HG03095 (cell line): ENCODE measurements at regions not wholly inside any gene's neighbourhood (a gene's known extent, or its start where the extent isn't known, plus 50 kb on each side); places are given as distances from the start of the nearest gene placed in this dataset.

ENCODE experiments used
- ATAC-seq: cut with Tn5 transposase; IDR thresholded peaks from one replicate; pipeline ENCODE4 v1.9.1; 2021; ENCODE audit warnings: moderate library complexity; ENCODE audit not compliant: unreplicated experiment

- no peak for ATAC-seq
These were observed 459.7 kb downstream of the TBL1XR1 start for GRCh38 chr3:176737480-176738110.

DNA sequence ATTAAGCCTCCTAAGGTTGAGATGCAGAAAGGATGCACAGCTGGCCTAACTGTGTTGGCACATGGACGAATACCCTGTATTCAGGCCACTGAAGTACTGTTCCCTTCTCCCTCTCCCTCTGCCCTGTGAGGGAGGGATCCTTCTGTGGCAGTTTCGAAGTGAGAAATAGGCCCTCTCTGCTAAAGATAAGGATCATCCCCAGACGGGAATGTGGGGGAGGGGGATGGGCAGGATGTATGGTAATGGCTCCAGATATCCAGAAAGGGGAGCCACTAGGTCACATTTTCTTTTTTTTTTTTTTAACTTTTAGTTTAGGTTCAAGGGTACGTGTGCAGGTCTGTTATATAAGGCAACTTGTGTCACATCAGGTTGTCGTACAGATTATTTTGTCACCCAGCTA is 463.1 kb downstream of the TBL1XR1 start:
- no peak for ATAC-seq

DNA sequence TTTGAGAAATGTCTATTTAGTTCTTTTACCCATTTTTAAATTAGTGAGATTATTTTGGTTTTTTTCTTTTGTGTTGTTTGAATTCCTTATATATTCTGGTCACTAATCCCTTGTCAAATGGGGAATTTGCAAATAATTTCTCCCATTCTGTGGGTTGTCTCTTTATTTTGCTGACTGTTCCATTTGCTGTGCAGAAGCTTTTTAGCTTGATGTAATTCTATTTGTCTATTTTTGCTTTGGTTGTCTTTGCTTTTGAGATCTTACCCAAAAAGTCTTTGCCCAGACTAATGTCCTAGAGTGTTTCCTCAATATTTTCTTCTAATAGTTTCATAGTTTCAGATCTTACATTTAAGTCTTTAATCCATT is 472.9 kb downstream of the TBL1XR1 start:
- no peak for ATAC-seq

GRCh38 chr3:176723758-176724393 is 473.4 kb downstream of the TBL1XR1 start:
- no peak for ATAC-seq

DNA sequence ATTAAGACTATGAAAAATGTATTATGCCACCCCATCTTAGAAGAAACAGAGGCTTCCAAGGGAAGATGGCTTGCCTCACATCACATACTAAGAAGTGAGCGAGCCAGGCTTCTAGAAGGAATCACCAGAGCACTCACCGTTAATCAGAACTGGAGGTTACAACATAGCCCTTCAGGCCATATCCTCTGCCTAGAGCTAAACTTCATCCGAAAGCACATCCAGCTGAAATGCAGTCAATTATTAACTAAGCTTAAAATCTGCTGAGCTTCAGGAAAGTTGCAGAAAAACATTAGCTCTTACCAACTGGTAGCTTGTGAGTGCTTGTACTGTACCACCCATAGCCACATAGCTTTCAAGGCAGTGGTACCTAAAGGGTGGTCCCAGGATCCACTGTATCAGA is 483.2 kb downstream of the TBL1XR1 start:
- no peak for ATAC-seq

GRCh38 chr3:176712191-176712590 is 485.1 kb downstream of the TBL1XR1 start:
- no peak for ATAC-seq

DNA sequence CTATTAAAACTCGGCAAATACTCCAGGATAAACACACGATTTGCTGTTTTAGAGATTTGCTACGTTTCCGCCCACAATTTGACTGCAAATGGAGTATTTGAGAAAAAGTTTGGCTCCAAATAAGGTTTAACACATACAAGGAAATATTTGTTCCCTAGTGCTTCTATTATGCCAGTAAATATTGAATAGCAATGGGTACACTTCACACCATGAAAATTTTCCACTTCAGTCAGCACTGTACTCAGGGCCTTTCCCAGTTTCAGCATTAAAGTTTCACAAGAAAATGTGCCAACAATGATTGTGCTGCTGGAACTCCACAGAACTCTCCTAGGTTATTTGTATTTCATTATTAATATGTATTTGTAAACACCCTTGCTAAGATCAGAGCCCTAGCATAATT is 498.0 kb downstream of the TBL1XR1 start:
- ATAC-seq: no peak

DNA sequence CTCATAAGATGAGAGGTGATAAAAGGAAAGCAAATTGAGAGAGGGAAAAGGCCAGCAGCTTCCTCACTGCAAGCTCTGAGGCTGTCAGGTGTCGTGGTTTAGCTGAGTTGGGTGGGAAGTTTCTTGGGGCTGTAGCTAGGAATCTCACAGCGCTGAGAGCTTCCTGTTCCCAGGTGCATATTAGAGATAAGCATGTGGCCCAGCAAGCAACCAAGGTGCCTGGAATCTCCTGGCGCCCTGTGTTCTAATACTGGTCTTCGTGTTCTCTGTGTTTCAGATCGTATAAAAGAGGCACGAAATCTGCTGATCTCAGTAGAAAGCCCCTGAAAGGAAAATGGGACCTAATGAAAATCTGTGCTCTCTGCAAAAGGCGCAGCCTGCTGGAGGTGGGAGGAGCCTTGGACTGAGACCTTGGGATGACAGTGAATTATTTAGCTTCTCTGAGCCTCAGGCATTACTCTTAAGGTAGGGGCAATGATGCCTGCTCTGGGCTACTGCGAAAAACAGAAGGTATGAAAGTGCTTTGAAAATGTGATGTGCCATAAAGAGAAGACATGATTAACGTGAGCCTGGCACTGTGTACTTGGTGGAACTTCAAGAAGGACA is 499.9 kb downstream of the TBL1XR1 start:
- ATAC-seq: no peak

DNA sequence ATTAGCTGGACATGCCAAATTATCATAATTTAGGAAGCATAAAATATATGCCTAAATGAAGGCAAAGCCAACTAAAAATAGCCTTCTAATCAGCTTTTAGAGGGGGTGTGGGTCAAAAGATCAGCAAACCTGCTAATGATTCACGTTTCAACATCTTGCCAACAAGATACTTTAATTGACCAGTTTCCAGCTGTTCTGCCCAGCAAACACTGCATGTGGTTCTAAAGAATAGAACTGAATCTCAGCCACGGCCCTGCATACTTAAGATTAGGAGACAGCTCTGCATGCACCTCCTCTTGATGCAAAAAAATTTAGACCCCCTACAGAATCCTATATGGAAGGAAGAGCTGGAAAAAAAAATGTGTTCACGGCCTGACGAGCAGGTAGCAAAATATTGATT is 500.5 kb downstream of the TBL1XR1 start:
- no peak for ATAC-seq

DNA sequence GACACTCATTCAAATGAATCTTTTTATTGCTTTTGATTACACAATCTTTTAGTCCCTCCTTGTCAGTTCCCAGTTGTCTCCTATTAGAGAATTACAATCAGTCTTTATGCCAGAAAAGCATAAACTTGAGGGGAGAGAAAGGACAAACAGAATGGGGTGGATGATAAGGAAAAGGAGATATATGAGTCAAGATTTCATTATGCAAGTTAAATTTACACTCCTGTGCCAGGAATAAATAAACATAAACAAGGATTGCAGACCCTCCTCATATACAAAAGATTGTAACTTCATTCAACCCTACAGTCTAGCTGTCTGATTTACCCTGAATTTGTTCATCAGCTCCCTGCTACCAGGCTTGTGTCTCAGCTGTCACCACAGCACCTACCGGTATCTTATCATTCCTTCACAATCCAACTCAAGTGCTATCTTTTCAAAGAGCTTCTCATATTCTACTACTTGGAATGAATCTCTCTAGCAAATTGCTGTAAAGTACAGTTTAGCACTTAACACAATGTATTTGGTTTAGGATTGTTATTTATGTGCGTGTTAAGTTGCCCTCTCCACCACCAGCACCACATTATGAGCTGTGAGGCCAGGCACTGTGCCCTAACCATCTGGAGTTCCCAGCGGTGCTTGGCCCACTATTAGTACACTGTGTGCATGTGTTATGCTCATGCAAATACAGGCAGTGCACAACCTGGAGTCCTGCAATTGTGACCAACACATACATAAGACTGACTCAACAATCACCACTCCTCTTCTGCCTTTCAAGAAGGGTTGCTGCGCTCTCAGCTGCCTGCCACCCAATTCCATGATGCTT is 504.1 kb downstream of the TBL1XR1 start:
- no peak for ATAC-seq

- no peak for ATAC-seq
These were observed 504.9 kb downstream of the TBL1XR1 start for GRCh38 chr3:176692199-176692965.

DNA sequence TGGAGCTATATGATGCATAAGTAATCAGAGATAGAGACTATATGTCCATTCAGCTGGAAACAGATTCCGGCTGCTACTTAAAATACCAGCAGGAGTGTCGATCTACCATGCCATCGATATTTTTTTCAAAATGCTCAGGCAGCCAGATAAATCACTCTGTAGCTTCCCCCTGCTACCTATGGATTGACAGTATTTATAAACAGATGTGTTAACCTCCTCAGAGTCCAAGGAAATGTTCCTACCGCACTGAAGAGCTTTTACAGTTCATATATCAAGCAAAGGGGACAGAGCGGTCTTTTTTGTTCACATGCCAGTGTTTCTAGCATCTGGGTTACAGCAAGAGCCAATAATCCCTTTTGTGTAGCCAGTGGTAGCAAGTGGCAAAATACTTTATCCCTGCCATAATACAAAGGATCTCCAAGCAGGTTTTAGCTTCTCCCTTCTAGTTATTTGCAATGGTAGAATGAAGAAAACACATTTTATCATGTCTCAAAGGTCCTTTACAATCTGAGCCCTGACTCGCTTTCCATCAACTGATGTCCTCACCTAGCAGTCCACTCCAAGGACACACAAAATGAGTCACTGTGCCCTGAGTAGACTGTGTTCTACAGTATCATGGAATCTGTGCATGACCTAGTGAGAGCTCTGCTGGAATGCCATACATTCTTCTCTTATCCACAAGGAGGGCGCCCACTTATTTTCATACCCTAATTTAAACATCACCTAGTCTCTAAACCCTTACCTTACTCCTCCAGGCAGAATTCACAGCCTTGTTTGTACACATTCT is 507.0 kb downstream of the TBL1XR1 start:
- no peak for ATAC-seq

DNA sequence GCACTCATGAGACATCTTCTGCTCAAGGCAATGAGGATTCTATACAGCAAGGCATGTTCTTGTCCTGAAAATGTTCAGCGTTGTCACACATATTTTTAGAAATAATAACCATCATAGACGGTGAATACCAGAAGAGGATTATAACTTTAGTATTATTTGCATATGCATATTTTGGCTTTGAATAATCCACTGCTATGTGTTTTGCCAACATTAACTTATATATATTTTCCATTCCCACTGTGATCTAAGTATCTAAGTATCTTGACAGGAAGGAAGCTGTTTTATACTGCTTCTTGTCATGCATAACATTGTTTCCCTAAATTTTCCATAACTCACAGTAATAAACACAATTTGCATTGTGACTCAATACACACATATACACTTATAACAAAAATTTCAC is 509.5 kb downstream of the TBL1XR1 start:
- no peak for ATAC-seq

DNA sequence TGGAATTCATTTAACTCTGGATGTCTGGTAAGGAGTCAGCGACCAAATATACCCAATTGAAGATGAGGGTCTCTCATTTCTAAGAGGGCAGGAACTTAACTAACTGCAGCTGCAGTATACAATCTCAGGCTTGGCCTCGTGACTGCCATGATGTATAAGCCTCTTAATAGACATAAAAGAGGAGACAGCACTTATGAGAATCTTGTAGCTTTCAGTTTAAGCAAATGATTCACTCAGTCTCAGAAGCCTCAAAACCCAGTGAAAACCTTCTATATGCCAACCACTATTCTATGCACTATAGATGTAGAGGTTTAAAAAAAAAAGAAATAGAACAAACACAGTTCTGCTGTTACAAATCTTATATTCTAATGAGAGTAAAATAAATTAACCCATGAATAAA is 513.9 kb downstream of the TBL1XR1 start:
- no peak for ATAC-seq

GRCh38 chr3:176663837-176664831 is 533.1 kb downstream of the TBL1XR1 start:
- ATAC-seq: no peak

- no peak for ATAC-seq
These were observed 533.9 kb downstream of the TBL1XR1 start for GRCh38 chr3:176663387-176663786.

GRCh38 chr3:176661432-176661964 is 535.8 kb downstream of the TBL1XR1 start:
- ATAC-seq: no peak

DNA sequence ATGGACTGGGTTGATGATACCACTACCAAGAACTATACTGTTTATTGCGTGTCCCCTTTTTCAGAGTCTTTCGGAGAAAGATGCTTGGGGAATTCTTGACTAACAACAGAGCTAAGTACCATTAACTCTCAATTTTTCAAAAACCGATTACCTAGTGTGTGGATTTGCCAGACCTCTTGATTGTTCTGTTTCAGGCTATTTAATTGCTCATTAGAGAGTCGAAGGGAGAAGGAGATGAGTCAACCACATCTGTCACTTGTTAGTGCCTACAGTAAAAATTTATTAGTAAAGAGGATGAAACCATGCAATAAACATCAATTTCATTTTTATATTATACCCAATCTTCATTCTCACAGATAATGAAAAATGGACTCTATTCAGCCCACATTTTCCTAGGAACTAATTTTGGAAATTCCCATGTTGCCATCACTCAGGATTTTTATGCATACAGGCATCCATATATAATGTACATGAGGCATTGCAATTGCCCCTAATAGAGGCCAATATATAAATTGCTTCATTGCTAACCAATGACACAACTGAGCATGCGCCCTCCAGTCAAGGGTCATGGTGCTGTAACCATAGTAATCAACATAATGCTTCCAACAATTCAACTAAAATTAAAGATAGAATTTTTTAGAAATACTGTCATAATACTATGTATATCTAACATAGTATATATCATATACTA is 541.7 kb downstream of the TBL1XR1 start:
- no peak for ATAC-seq
